Activated CD8-positive, alpha-beta T cell treated with anti-CD3 and anti-CD28 coated beads for 36 hours (primary cell): ENCODE measurements at regions not wholly inside any gene's neighbourhood (a gene's known extent, or its start where the extent isn't known, plus 50 kb on each side); places are given as distances from the start of the nearest gene placed in this dataset.

Source experiments
- ATAC-seq: fragments of 200-7000 bp; cut with Tn5 transposase; one replicate; pipeline ENCODE4 v1.10.0; 2021; ENCODE audit warnings: mild to moderate bottlenecking, moderate library complexity
- CTCF ChIA-PET: fragments of 350-600 bp; sonication (Branson Sonifier 250); formaldehyde crosslinking; loops from one replicate; lab custom pipeline; 2021; ENCODE audit warnings: antibody characterized with exemption; lab: Charles Lee
- POLR2A ChIA-PET: fragments of 350-600 bp; sonication (Branson Sonifier 250); formaldehyde crosslinking; loops from one replicate; lab custom pipeline; 2021; ENCODE audit warnings: antibody characterized with exemption; lab: Charles Lee
- DNase-seq: peaks from one replicate; pipeline ENCODE4 v3.0.0-alpha.2; 2020
- H3K27ac Mint-ChIP-seq: one replicate; pipeline ENCODE4 v1.8.0; 2021; ENCODE audit warnings: mild to moderate bottlenecking, mixed read lengths
- H3K27me3 Mint-ChIP-seq: one replicate; pipeline ENCODE4 v1.8.0; 2021; ENCODE audit warnings: mixed read lengths
- H3K36me3 Mint-ChIP-seq: one replicate; pipeline ENCODE4 v1.8.0; 2021; ENCODE audit warnings: low read depth, mixed read lengths
- H3K4me1 Mint-ChIP-seq: one replicate; pipeline ENCODE4 v1.8.0; 2021; ENCODE audit warnings: low read depth, mixed read lengths
- H3K4me3 Mint-ChIP-seq: one replicate; pipeline ENCODE4 v1.8.0; 2021; ENCODE audit warnings: mild to moderate bottlenecking, moderate library complexity, mixed read lengths
- H3K9me3 Mint-ChIP-seq: one replicate; pipeline ENCODE4 v1.8.0; 2021; ENCODE audit warnings: mixed read lengths
- intact Hi-C: fragments of 100-400 bp; cut with micrococcal nuclease; formaldehyde crosslinking; loops from one replicate; pipeline ENCODE4 v1.10.0; 2022
- TF ChIP-seq, protein P1 (sequence below): fragments of 200-600 bp; IDR thresholded peaks from one replicate; pipeline ENCODE4 v1.8.0; 2022; ENCODE audit warnings: antibody characterized with exemption, mild to moderate bottlenecking

DNA sequence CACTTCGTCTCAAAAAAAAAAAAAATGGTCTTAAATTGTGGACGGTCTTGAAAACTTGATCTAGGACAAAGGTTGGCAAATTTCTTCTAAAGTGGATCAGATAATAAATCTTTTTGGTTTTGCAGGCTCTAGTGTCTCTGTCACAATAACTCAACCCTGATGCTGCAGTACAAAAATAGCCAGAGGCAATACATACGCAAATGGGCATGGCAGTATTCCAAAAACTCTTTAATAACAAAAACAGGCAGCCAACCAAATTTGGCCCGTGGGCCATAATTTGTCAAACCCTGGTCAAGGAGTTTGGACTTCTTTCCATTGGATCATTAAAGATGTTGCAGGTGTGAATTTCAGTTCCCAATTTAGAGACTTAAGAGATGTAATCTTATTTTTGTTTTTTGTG is 93.5 kb upstream of the MRI1 start:
- no peak for DNase-seq
- Mint-ChIP-seq H3K27ac (no peak overlapping the region), H3K4me3 (no peak overlapping the region), H3K36me3 (peaks cover 5% of the 10 kb centered on the region), H3K27me3 (no peaks in the 10 kb centered on the region), H3K4me1 (no peaks in the 10 kb centered on the region), H3K9me3 (peaks cover 4% of the 10 kb centered on the region)
- TF ChIP-seq, protein P1, sequence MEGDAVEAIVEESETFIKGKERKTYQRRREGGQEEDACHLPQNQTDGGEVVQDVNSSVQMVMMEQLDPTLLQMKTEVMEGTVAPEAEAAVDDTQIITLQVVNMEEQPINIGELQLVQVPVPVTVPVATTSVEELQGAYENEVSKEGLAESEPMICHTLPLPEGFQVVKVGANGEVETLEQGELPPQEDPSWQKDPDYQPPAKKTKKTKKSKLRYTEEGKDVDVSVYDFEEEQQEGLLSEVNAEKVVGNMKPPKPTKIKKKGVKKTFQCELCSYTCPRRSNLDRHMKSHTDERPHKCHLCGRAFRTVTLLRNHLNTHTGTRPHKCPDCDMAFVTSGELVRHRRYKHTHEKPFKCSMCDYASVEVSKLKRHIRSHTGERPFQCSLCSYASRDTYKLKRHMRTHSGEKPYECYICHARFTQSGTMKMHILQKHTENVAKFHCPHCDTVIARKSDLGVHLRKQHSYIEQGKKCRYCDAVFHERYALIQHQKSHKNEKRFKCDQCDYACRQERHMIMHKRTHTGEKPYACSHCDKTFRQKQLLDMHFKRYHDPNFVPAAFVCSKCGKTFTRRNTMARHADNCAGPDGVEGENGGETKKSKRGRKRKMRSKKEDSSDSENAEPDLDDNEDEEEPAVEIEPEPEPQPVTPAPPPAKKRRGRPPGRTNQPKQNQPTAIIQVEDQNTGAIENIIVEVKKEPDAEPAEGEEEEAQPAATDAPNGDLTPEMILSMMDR = no peak
- ATAC-seq = no peak
- ChIA-PET POLR2A (no interaction called here), CTCF (no interaction called here)
- intact Hi-C loops = no loop called here

DNA sequence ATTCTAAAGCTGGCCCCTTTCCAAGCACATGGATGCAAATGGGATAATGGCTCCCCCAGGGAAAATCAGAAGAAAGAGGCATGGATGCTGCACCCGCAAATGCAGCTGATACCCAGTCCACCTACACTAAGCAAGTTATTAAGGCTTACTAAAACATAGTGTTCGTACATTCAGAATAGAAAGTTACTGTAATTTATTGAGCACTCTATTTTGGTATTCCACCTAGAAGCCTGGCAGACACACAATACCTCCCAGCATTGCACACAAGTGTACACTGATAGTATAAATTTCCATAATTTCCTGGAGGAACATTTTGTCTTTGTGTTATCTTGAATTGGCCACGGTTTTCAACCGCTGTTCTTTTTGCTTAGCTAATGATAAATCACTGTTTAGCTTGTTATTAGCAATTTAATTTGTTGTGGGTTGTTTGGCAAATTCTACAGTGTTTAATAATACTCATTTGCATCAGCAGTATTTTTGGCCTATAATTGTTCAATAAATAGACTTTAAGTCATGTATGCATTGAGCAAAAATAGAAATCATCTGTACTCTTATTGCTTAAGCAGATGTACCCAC is 94.5 kb upstream of the MRI1 start:
- Mint-ChIP-seq H3K9me3 (peaks cover 4% of the 10 kb centered on the region), H3K27ac (no peak overlapping the region), H3K27me3 (no peaks in the 10 kb centered on the region), H3K4me3 (no peak overlapping the region), H3K36me3 (peaks cover 5% of the 10 kb centered on the region), H3K4me1 (no peaks in the 10 kb centered on the region)
- CTCF ChIA-PET = no interaction called here
- ATAC-seq (no peak), DNase-seq (no peak)
- POLR2A ChIA-PET = no interaction called here
- intact Hi-C loops = no loop called here
- TF ChIP-seq, protein P1 = no peak

GRCh38 chr19:13668964-13669363 is 95.4 kb upstream of the MRI1 start:
- Mint-ChIP-seq H3K36me3 (peaks cover 5% of the 10 kb centered on the region), H3K4me3 (no peak overlapping the region), H3K27ac (no peak overlapping the region), H3K9me3 (peaks cover 4% of the 10 kb centered on the region), H3K27me3 (no peaks in the 10 kb centered on the region), H3K4me1 (no peaks in the 10 kb centered on the region)
- TF ChIP-seq, protein P1 = no peak
- DNase-seq = no peak
- POLR2A ChIA-PET = no interaction called here
- ATAC-seq = no peak
- CTCF ChIA-PET = no interaction called here
- intact Hi-C loops = no loop called here

- TF ChIP-seq, protein P1 = no peak
- Mint-ChIP-seq H3K36me3 (no peaks in the 10 kb centered on the region), H3K27ac (no peak overlapping the region), H3K9me3 (no peaks in the 10 kb centered on the region), H3K4me3 (no peak overlapping the region), H3K27me3 (no peaks in the 10 kb centered on the region), H3K4me1 (no peaks in the 10 kb centered on the region)
- DNase-seq (no peak), ATAC-seq (no peak)
- intact Hi-C loops = no loop called here
- ChIA-PET POLR2A (no interaction called here), CTCF (no interaction called here)
These were observed 98.2 kb upstream of the MRI1 start for GRCh38 chr19:13666165-13666564.

- Mint-ChIP-seq H3K4me3 (no peak overlapping the region), H3K27ac (no peak overlapping the region), H3K27me3 (no peaks in the 10 kb centered on the region), H3K4me1 (no peaks in the 10 kb centered on the region), H3K36me3 (no peaks in the 10 kb centered on the region), H3K9me3 (no peaks in the 10 kb centered on the region)
- intact Hi-C loops = no loop called here
- DNase-seq (no peak), ATAC-seq (no peak)
- TF ChIP-seq, protein P1 = no peak
- POLR2A ChIA-PET = no interaction called here
- CTCF ChIA-PET = no interaction called here
These were observed 99.0 kb upstream of the MRI1 start for GRCh38 chr19:13665125-13665905.
